Colonic mucosa (tissue), 4 donors: ENCODE measurements at regions not wholly inside any gene's neighbourhood (a gene's known extent, or its start where the extent isn't known, plus 50 kb on each side); places are given as distances from the start of the nearest gene placed in this dataset.

ENCODE experiments used
- DNase-seq: peaks from one replicate; pipeline ENCODE4 v3.0.0-alpha.2; 2020
- H3K27ac ChIP-seq: fragments of 200-600 bp; one replicate; pipeline ENCODE4 v1.8.0; 2021
- H3K27me3 ChIP-seq: fragments of 200-600 bp; one replicate; pipeline ENCODE4 v1.8.0; 2021
- H3K36me3 ChIP-seq: fragments of 200-600 bp; one replicate; pipeline ENCODE4 v1.8.0; 2021
- H3K4me1 ChIP-seq: fragments of 200-600 bp; one replicate; pipeline ENCODE4 v1.8.0; 2021; ENCODE audit warnings: mild to moderate bottlenecking
- H3K4me3 ChIP-seq: fragments of 200-600 bp; one replicate; pipeline ENCODE4 v1.8.0; 2021
- H3K9ac ChIP-seq, 2 donors: one replicate each; pipeline ENCODE4 v1.7.0; 2013; ENCODE audit warnings: control low read depth in 2 of 2, low read depth in 2 of 2, low read length in 2 of 2
- H3K9me3 ChIP-seq: fragments of 200-600 bp; one replicate; pipeline ENCODE4 v1.8.0; 2021
- intact Hi-C: fragments of 100-400 bp; cut with DNase I; formaldehyde crosslinking; loops from one replicate; pipeline ENCODE4 v1.14.1; 2022
- TF ChIP-seq, protein P1 (sequence below): fragments of 200-600 bp; IDR thresholded peaks from one replicate; pipeline ENCODE4 v1.8.0; 2022; ENCODE audit warnings: antibody characterized with exemption, mild to moderate bottlenecking
- donor health status: healthy.
- donor health status: DM: no; HTN: no; CAD: no.
- donor health status: DM: no; HTN: no; CAD: no.

DNA sequence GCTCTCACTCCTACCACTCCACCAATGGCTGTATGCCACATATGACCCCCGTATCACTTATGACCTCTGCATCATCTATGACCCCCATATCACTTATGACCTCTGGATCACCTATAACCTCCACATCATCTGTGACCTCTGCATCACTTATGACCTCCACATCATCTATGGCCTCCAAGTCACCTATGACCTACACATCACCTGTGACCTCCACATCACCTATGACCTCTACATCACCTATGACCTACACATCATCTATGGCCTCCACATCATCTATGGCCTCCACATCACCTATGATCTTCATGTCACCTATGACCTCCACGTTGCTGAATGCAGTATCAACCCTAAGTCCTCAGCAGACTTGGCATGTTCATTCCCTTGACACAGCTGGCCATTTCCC, 271.2 kb downstream of the MATN1 start:
- no peaks in the 10 kb centered on the region for H3K9me3 ChIP-seq
- peak; percentile 9 for DNase-seq
- intact Hi-C loops = no loop called here

DNA sequence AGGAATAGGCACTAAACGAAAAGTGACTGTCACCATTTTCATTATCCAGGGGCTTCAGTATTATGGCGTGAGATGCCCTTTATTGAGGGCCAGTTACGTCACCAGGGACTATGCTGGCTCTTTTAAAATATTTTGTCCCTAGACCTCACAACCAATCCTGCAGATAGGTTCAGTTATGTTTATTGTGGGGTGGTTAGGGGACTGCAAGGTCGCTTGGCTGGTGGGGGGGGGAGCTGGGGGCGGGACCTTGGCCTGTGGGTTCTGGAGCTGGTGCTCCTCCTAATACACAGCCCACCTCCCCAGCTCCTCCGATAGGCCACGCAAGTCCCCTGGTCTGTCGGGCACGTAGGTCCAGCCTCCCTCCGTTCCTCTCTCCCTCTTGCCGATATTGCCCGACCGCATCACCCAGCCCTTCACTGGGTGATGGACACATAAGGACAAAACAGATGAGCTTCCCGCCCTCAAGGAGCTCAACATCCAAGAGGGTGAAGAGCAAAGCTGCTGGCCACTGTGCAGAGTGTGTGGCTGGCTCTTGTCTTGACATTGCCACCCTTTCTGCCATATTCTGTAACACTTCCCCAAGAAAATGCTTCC, 271.8 kb downstream of the MATN1 start:
- Histone ChIP-seq H3K4me1 (no peaks in the 10 kb centered on the region), H3K27ac (no peak overlapping the region), H3K36me3 (no peaks in the 10 kb centered on the region), H3K27me3 (no peaks in the 10 kb centered on the region), H3K4me3 (no peak overlapping the region), H3K9me3 (no peaks in the 10 kb centered on the region), H3K9ac (no peak overlapping the region)
- no peak for DNase-seq
- TF ChIP-seq, protein P1, sequence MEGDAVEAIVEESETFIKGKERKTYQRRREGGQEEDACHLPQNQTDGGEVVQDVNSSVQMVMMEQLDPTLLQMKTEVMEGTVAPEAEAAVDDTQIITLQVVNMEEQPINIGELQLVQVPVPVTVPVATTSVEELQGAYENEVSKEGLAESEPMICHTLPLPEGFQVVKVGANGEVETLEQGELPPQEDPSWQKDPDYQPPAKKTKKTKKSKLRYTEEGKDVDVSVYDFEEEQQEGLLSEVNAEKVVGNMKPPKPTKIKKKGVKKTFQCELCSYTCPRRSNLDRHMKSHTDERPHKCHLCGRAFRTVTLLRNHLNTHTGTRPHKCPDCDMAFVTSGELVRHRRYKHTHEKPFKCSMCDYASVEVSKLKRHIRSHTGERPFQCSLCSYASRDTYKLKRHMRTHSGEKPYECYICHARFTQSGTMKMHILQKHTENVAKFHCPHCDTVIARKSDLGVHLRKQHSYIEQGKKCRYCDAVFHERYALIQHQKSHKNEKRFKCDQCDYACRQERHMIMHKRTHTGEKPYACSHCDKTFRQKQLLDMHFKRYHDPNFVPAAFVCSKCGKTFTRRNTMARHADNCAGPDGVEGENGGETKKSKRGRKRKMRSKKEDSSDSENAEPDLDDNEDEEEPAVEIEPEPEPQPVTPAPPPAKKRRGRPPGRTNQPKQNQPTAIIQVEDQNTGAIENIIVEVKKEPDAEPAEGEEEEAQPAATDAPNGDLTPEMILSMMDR = no peak
- intact Hi-C loops = no loop called here

More for the DNA sequence above, 271.2 kb downstream of the MATN1 start:
- Histone ChIP-seq H3K27ac (no peak overlapping the region), H3K27me3 (no peaks in the 10 kb centered on the region), H3K4me1 (no peaks in the 10 kb centered on the region), H3K9ac (no peak overlapping the region), H3K4me3 (no peak overlapping the region), H3K36me3 (no peaks in the 10 kb centered on the region)
- TF ChIP-seq, protein P1 = no peak

DNA sequence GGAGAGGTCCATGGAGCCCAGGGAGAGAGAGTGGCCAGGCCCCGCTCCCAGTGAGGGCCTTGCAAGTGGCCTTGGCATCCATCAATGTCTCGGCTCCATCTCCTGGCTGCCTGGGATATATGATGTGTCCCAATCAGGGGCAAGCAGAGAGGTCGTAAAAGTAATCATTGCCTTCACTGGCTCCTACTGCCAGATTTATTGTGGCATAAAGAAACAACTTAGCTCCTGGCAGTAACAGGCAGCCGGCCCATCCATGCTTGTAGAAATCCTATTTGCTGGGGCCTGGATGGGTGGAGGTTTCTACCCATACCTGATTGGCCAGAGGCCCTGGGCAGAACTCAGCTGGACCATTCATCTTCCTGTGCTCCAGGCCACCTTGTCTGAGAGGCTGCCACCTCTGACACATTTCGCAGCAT, 272.6 kb downstream of the MATN1 start:
- Histone ChIP-seq H3K27me3 (no peaks in the 10 kb centered on the region), H3K9me3 (no peaks in the 10 kb centered on the region), H3K36me3 (no peaks in the 10 kb centered on the region), H3K4me1 (no peaks in the 10 kb centered on the region), H3K4me3 (no peak overlapping the region), H3K9ac (no peak overlapping the region), H3K27ac (no peak overlapping the region)
- TF ChIP-seq, protein P1 = no peak
- no peak for DNase-seq
- intact Hi-C loops = no loop called here

DNA sequence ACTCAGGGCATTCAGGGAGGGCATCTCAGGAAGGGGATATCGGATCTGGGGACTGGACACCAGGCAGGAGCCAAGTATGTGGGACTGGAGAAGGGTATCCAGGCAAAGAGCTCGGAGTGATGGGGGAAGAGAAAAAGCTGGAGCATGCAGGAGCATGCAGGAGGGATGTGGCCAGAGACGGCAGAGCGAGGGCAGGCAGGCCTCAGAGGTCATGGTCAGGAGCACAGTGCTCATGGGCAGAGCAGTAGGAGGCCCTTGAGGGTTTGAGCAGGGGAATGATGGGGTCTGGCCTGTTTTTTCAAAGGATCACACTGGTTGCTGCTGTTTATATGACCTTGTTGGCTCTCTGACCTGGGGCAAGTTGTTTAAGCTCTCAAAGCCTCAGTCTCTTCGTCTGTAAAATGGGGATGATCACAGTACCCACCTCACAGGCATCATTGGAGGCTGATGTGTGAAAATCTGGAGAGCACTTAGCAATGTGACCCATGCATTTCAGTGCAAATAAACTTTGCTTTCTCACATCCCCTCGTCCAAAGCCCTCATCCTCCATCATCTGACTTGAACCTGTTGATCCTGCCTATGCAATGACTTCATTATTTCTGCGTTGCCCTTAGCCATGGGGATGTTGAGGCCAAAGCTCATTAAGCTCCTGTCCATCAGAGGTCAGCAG, 273.1 kb downstream of the MATN1 start:
- intact Hi-C loops = no loop called here
- TF ChIP-seq, protein P1 = no peak

DNA sequence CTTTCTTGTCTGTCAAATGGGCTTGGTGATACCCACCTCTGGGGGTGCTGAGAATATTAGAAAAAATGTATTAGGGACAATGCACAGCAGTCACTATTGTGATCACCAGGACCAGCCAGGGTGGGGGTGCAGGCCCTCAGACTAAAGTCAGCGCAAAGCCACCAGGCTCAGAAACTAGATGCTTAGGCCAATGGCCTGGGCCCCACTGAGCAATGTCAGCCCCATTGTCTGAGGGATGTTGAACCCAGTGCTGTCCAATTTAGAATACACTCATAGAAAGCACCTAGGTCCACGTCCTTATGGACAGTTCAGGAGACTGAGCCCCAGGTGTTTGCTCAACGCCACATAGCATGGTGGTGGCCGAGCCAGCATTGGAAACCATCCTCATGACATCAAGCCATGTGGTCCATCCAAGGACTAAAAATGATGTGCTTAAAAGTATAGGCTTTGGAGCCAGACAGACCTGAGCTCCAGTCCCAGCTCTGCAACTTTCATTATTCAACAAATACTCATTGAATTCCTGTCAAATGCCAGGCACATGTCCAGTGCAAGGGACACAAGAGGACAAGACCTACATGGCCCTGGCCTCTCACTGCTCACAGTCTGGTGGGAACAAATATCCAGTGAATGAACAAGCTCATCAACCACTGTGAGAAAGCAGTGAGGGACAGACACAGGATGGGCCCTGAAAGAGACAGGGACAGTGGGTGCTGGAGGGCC, 273.8 kb downstream of the MATN1 start:
- Histone ChIP-seq H3K4me1 (no peaks in the 10 kb centered on the region), H3K4me3 (no peak overlapping the region), H3K36me3 (no peaks in the 10 kb centered on the region), H3K9me3 (no peaks in the 10 kb centered on the region), H3K27ac (no peak overlapping the region), H3K27me3 (no peaks in the 10 kb centered on the region), H3K9ac (no peak overlapping the region)
- no peak for DNase-seq
- intact Hi-C loops = no loop called here
- TF ChIP-seq, protein P1 = no peak

More for the DNA sequence above, 273.1 kb downstream of the MATN1 start:
- Histone ChIP-seq H3K4me3 (no peak overlapping the region), H3K27ac (no peak overlapping the region), H3K9ac (no peak overlapping the region), H3K9me3 (no peaks in the 10 kb centered on the region), H3K36me3 (no peaks in the 10 kb centered on the region), H3K4me1 (no peaks in the 10 kb centered on the region), H3K27me3 (no peaks in the 10 kb centered on the region)
- no peak for DNase-seq
